K562 (cell line): ENCODE measurements at regions not wholly inside any gene's neighbourhood (a gene's known extent, or its start where the extent isn't known, plus 50 kb on each side); places are given as distances from the start of the nearest gene placed in this dataset.

Source experiments
- ATAC-seq: fragments of 200-7000 bp; cut with Tn5 transposase; 3 replicates; pipeline ENCODE4 v1.9.1; 2020; ENCODE audit warnings: moderate library complexity
- BruUV-seq: library from RNA; stranded (reverse); fragments of 400-500 nt; replicated peaks from 2 replicates; lab custom pipeline; 2021; lab: Mats Ljungman, UMichigan
- CTCF ChIA-PET: fragments of 300-600 bp; formaldehyde crosslinking; extraction: SDS; loops from one replicate; lab custom pipeline; 2021; ENCODE audit warnings: low intra/inter-chr PET ratio; lab: Yijun Ruan, JAX
- POLR2A ChIA-PET: fragments of 300-600, 350-650 bp; sonication (Branson Sonifier 250); formaldehyde crosslinking; extraction: SDS; loops from one replicate; lab custom pipeline; 2021; ENCODE audit warnings: antibody characterized with exemption, inconsistent platforms; lab: Yijun Ruan, JAX
- DNase-seq, 4 experiments: peaks; one replicate each; pipeline versions ENCODE4 v3.0.0 to v3.0.0-alpha.2; 2011 to 2018; ENCODE audit warnings: low spot score in 3 of 4, mixed read lengths in 3 of 4; ENCODE audit errors: extremely low read depth in 1 of 4
- FAIRE-seq: peaks from 2 replicates; lab custom pipeline; 2011; peaks lifted over from hg19 to GRCh38; lab: Jason Lieb, UNC
- H2AFZ ChIP-seq: 2 replicates; pipeline ENCODE4 v1.6.0; 2011; ENCODE audit warnings: low read depth, low read length, control low read depth, inconsistent platforms
- H3K27ac ChIP-seq: fragments of 200-600 bp; 3 replicates; pipeline ENCODE4 v1.8.0; 2011; ENCODE audit warnings: low read depth, mild to moderate bottlenecking, control low read depth, inconsistent platforms, low read length, moderate library complexity, mixed read lengths; ENCODE audit errors: extremely low read depth
- H3K27me3 ChIP-seq, 2 experiments: fragments of 300-600 bp in 1 of 2; 2 replicates in 1 of 2; 3 replicates in 1 of 2; pipeline versions ENCODE4 v1.6.0 to v1.8.0; 2011; ENCODE audit warnings: inconsistent platforms in 2 of 2, low read length in 2 of 2, mild to moderate bottlenecking in 1 of 2, mixed read lengths in 1 of 2, moderate library complexity in 1 of 2; ENCODE audit not compliant: control insufficient read depth in 2 of 2, insufficient read depth in 2 of 2
- H3K36me3 ChIP-seq: fragments of 300-600 bp; 3 replicates; pipeline ENCODE4 v1.8.0; 2011; ENCODE audit warnings: mild to moderate bottlenecking, low read length, inconsistent platforms; ENCODE audit not compliant: control insufficient read depth, insufficient read depth
- H3K4me1 ChIP-seq, 2 experiments: fragments of 200-600 bp in 1 of 2; replicated peaks in 1 of 2; 2 replicates in 1 of 2; 3 replicates in 1 of 2; pipeline versions ENCODE4 v1.5.1 to v1.8.0; 2011; ENCODE audit warnings: inconsistent platforms in 2 of 2, low read length in 2 of 2, mild to moderate bottlenecking in 1 of 2, mixed read lengths in 1 of 2, moderate library complexity in 1 of 2; ENCODE audit not compliant: control insufficient read depth in 2 of 2, insufficient read depth in 2 of 2
- H3K4me2 ChIP-seq: 2 replicates; pipeline ENCODE4 v1.6.1; 2011; ENCODE audit warnings: low read length, control low read depth, inconsistent platforms, mixed read lengths; ENCODE audit not compliant: insufficient read depth
- H3K4me3 ChIP-seq: fragments of 200-600 bp; sonication (generic), shearing (Covaris generic); 2 replicates; pipeline ENCODE4 v1.5.1; 2016; ENCODE audit warnings: control low read depth, inconsistent platforms
- H3K79me2 ChIP-seq: fragments of 200-600 bp; 3 replicates; pipeline ENCODE4 v1.8.0; 2011; ENCODE audit warnings: low read length, inconsistent platforms; ENCODE audit not compliant: control insufficient read depth, insufficient read depth
- H3K9ac ChIP-seq, 2 experiments: 2 replicates each; pipeline versions ENCODE4 v1.6.0 to v1.6.1; 2011; ENCODE audit warnings: low read depth in 2 of 2, low read length in 2 of 2, control low read depth in 1 of 2, inconsistent platforms in 1 of 2, mild to moderate bottlenecking in 1 of 2, mixed read lengths in 1 of 2; ENCODE audit not compliant: insufficient read depth in 1 of 2
- H3K9me1 ChIP-seq: one replicate; pipeline ENCODE4 v1.6.0; 2011; ENCODE audit warnings: inconsistent platforms, mild to moderate bottlenecking, low read length, moderate library complexity; ENCODE audit not compliant: control insufficient read depth, insufficient read depth
- H3K9me3 ChIP-seq: replicated peaks from 2 replicates; pipeline ENCODE4 v1.5.1; 2011; ENCODE audit warnings: low read depth, low read length, inconsistent platforms; ENCODE audit not compliant: control insufficient read depth, insufficient read depth
- H4K20me1 ChIP-seq: replicated peaks from 2 replicates; pipeline ENCODE4 v1.6.1; 2011; ENCODE audit warnings: low read length, inconsistent platforms, mixed read lengths; ENCODE audit not compliant: control insufficient read depth, insufficient read depth
- COPS2 ChIP-seq: fragments of 450-650 bp; conservative IDR thresholded peaks from 2 replicates; pipeline ENCODE4 v1.6.1; 2016; ENCODE audit warnings: mild to moderate bottlenecking, moderate library complexity
- FOS ChIP-seq: IDR thresholded peaks from 3 replicates; pipeline ENCODE4 v1.6.1; 2011; ENCODE audit not compliant: insufficient read length; ENCODE audit errors: extremely low read depth
- HLTF ChIP-seq: fragments of 450-650 bp; IDR thresholded peaks from 2 replicates; pipeline ENCODE4 v1.6.1; 2016
- HNRNPLL ChIP-seq: fragments of 200-400 bp; formaldehyde crosslinking; IDR thresholded peaks from 2 replicates; pipeline ENCODE4 v1.6.1; 2017; ENCODE audit warnings: low read length, low read depth, mild to moderate bottlenecking; ENCODE audit not compliant: poor library complexity, severe bottlenecking
- KLF6 ChIP-seq: fragments of 250-450 bp; sonication (Bioruptor Pico); IDR thresholded peaks from 2 replicates; pipeline ENCODE4 v1.4.0; 2020; ENCODE audit warnings: mild to moderate bottlenecking, moderate library complexity, borderline replicate concordance
- NFE2 ChIP-seq: IDR thresholded peaks from 2 replicates; pipeline ENCODE4 v1.6.1; 2014; ENCODE audit warnings: antibody characterized with exemption, low read depth
- PHB2 ChIP-seq: fragments of 450-650 bp; IDR thresholded peaks from 2 replicates; pipeline ENCODE4 v1.6.1; 2017; ENCODE audit warnings: low read depth
- SAFB2 ChIP-seq: fragments of 200-400 bp; formaldehyde crosslinking; IDR thresholded peaks from 2 replicates; pipeline ENCODE4 v1.6.1; 2018; ENCODE audit warnings: borderline replicate concordance, low read length, low read depth, moderate library complexity; ENCODE audit not compliant: severe bottlenecking
- USF2 ChIP-seq: sonication (generic); formaldehyde crosslinking; IDR thresholded peaks from 2 replicates; pipeline ENCODE4 v1.5.0; 2020; ENCODE audit warnings: missing genetic modification reagents
- XRCC3 ChIP-seq: fragments of 450-650 bp; IDR thresholded peaks from 2 replicates; pipeline ENCODE4 v1.6.1; 2017; ENCODE audit warnings: mild to moderate bottlenecking, moderate library complexity
- ZBTB1 ChIP-seq: sonication (generic); formaldehyde crosslinking; IDR thresholded peaks from 2 replicates; pipeline ENCODE4 v1.8.1; 2023; ENCODE audit warnings: missing genetic modification reagents, low read depth, mild to moderate bottlenecking, borderline replicate concordance
- ZBTB17 ChIP-seq: fragments of 450-650 bp; formaldehyde crosslinking; IDR thresholded peaks from 2 replicates; pipeline ENCODE4 v1.4.0; 2020; ENCODE audit warnings: mild to moderate bottlenecking
- ZKSCAN1 ChIP-seq: fragments of 150-350 bp; IDR thresholded peaks from 2 replicates; pipeline ENCODE4 v1.6.1; 2016; ENCODE audit warnings: low read depth, low read length
- ZKSCAN8 ChIP-seq: fragments of 200-800 bp; sonication (Bioruptor generic); IDR thresholded peaks from 2 replicates; pipeline ENCODE4 v1.6.1; 2016; ENCODE audit warnings: missing genetic modification characterization, missing compliant biosample characterization
- ZNF318 ChIP-seq, 2 experiments: fragments of 450-650 bp; IDR thresholded peaks; 2 replicates each; pipeline ENCODE4 v1.6.1; 2016; ENCODE audit warnings: mild to moderate bottlenecking in 2 of 2, borderline replicate concordance in 1 of 2, low read depth in 1 of 2, moderate library complexity in 1 of 2
- WGBS: fragments of 100-300 bp; shearing (Covaris generic); methylation state at CpG from one replicate; pipeline ENCODE4 v1.1.6; 2016; ENCODE audit warnings: low coverage, mixed read lengths; ENCODE audit not compliant: insufficient coverage; ENCODE audit errors: missing lambda C conversion rate; 5-methylcytosine and 5-hydroxymethylcytosine counted together
- in situ Hi-C: fragments of 300-500 bp; cut with MboI; formaldehyde crosslinking; loops from 4 replicates; pipeline ENCODE4 v1.15.0; 2018; ENCODE audit warnings: inconsistent platforms, mixed read lengths
- intact Hi-C: fragments of 100-400 bp; cut with micrococcal nuclease; formaldehyde crosslinking; loops from 2 replicates; pipeline ENCODE4 v1.14.2; 2022

- in situ Hi-C loops (no loop called here), intact Hi-C loops (no loop called here)
- no peak for FAIRE-seq
- no peaks in the 10 kb centered on the region for H3K4me1 ChIP-seq
- no peaks in the 10 kb centered on the region for H3K9me1 ChIP-seq
- no peak for DNase-seq
- ChIA-PET POLR2A (no interaction called here), CTCF (no interaction called here)
- 3% methylated on average over 5 of the region's 5 CpGs for WGBS
- no peak overlapping the region for H3K9ac ChIP-seq
- H3K27me3 ChIP-seq, result no peaks in the 10 kb centered on the region
- H3K79me2 ChIP-seq, result no peaks in the 10 kb centered on the region
- no peak overlapping the region for H3K4me2 ChIP-seq
- no peak overlapping the region for H3K27ac ChIP-seq
- no peak for ATAC-seq
- no TSS peak for BruUV-seq
- H2AFZ ChIP-seq, result no peak overlapping the region
- no peak overlapping the region for H3K4me3 ChIP-seq
- no peaks in the 10 kb centered on the region for H4K20me1 ChIP-seq
- H3K9me3 ChIP-seq, result no peaks in the 10 kb centered on the region; the same call in 1 of the 2 replicates
- no peaks in the 10 kb centered on the region for H3K36me3 ChIP-seq
- TF ChIP-seq XRCC3 (no peak), SAFB2 (no peak), NFE2 (no peak), HNRNPLL (no peak), FOS (no peak), COPS2 (no peak), ZBTB1 (CRISPR knock-in tag) (no peak), USF2 (CRISPR knock-in tag) (no peak), ZBTB17 (no peak), ZNF318 (IDR thresholded peaks at IDR 0.05; ENCODE audit: borderline replicate concordance in 1 of 2, low read depth in 1 of 2) (no peak), HLTF (no peak), ZKSCAN8 (no peak), KLF6 (no peak), ZKSCAN1 (no peak), PHB2 (no peak)
These were observed 55.3 kb upstream of the TECRL start for GRCh38 chr4:64464581-64464980.
